GM19023 (cell line): ENCODE measurements at regions not wholly inside any gene's neighbourhood (a gene's known extent, or its start where the extent isn't known, plus 50 kb on each side); places are given as distances from the start of the nearest gene placed in this dataset.

Experiments used
- ATAC-seq: cut with Tn5 transposase; IDR thresholded peaks from one replicate; pipeline ENCODE4 v1.9.1; 2021; ENCODE audit warnings: mild to moderate bottlenecking, moderate library complexity; ENCODE audit not compliant: unreplicated experiment

- no peak for ATAC-seq
Measured at GRCh38 chr14:34072401-34072800, 121.5 kb upstream of the EGLN3 start.

- no peak for ATAC-seq
Measured at GRCh38 chr14:34070917-34071407, 120.1 kb upstream of the EGLN3 start.

- ATAC-seq, result no peak
Measured at GRCh38 chr14:34069854-34070582, 119.1 kb upstream of the EGLN3 start.

DNA sequence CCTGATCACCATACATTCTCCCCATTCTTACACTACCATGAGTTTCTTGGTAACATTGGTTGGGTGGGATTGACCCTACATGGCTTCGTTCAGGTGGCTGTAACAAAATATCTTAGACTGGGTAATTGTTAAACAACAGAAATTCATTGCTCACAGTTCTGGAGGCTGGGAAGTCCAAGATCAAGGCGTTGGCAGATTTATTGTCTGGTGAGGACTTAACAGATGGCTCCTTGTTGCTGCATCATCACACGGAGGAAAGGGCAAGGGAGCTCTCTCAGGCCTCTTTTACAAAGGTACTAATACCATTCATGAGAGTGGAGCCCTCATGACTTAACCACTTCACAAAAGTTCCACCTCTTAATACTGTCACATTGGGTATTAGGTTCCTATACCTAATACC lies 116.7 kb upstream of the EGLN3 start:
- no peak for ATAC-seq

DNA sequence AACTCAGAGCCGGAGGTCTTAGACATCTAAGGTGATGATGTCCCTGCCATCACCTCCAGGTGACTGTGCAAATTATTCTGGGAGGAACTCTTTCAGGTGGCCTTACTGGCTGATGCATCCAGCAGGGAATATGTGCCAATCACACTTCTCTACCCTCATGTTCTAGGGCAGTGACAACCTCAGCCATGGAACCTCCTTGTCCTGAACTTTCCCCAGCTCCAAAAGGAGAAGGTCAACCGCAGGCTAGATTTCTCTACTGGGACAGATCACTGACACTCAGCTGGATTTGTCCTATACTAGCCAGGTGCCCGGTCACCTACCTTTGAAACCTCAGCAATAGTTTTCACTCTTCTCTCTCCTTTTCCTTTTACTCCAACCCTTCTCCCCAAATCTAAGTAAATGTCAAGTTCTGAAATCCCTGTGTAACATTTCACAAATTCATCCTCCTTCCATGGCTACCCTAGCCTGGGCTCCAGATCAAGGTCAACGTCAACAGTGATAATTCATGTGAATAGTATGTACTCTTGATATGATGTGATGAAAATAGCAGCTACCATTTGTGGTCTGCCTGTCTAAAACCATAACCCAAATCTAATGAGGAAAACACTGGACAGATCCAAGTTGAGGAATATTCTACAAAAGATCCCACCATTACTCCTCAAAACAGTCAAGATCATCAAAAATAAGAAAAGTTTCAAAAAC lies 115.0 kb upstream of the EGLN3 start:
- no peak for ATAC-seq

DNA sequence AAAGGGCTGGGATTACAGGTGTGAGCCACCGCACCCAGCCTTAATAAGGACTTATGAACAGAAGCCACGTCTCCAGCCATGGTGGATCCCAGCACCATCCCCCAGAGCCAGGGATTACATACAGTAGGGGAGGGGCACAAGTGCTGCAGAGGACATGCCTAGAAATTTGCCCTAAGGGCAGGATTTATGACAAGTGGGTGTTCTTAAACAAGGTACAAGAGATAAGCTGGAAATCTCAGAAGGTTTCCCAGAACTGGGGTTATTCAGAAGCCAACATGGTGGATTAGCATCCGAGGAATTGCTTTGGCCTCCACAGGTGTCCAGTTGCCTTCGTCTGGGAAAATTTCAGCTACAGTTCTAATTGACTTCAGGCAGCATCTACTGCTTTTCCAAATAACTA lies 114.4 kb upstream of the EGLN3 start:
- ATAC-seq, result no peak

DNA sequence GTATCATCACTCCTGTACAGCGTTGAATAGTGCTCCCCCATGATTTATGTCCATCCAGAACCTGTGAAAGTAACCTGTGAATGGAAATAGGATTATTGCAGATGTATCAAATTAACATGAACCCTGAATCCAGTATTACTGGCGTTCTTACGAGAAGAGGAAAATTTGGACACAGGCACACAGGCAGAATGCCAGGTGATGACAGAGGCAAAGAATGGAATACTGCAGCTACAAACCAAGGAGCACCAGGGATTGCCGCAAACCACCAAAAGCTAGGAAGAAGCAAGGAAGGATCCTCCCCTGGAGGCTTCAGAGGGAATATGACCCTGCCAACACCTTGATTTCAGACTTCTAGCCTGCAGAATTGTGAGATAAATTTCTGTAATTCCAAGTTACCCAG lies 113.5 kb upstream of the EGLN3 start:
- no peak for ATAC-seq

GRCh38 chr14:34063470-34064164 lies 112.7 kb upstream of the EGLN3 start:
- ATAC-seq, result no peak

GRCh38 chr14:34063042-34063441 lies 112.2 kb upstream of the EGLN3 start:
- no peak for ATAC-seq

DNA sequence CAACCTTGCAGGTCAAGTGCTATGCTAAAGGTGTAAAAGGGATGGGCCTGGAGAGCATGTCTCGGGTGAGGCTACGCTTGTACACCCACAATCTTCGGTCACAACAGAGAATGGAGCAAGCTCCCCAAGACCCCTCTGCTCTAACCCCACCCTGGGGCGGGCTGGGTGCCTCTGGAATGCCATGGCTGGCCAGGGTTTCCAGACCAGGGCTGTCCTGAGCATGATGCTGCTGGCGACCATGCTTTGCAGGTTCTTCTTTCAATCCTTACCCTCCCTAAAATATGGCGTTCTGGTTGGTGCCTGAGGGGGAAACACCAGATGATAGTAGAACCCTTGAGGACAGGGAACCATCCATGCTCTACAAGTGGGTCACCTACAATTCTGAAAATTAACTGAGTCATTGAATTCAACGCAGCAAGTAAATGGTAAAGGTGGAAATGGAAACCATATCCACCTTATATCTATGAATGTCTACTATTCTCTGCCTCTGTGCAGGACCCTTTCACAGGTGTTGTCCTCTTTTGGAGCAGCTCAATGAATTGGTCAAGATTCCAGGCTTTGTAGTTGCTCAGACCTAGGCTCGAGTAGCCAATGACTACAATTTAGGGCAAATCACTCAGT lies 111.6 kb upstream of the EGLN3 start:
- no peak for ATAC-seq

- peak; percentile 24 for ATAC-seq
Measured at GRCh38 chr14:34060651-34060999, 109.8 kb upstream of the EGLN3 start.

- peak; percentile 90 for ATAC-seq
Measured at GRCh38 chr14:34059925-34060650, 109.2 kb upstream of the EGLN3 start.

- no peak for ATAC-seq
Measured at GRCh38 chr14:34059037-34059924, 108.4 kb upstream of the EGLN3 start.

GRCh38 chr14:34058510-34058909 lies 107.6 kb upstream of the EGLN3 start:
- ATAC-seq, result no peak

DNA sequence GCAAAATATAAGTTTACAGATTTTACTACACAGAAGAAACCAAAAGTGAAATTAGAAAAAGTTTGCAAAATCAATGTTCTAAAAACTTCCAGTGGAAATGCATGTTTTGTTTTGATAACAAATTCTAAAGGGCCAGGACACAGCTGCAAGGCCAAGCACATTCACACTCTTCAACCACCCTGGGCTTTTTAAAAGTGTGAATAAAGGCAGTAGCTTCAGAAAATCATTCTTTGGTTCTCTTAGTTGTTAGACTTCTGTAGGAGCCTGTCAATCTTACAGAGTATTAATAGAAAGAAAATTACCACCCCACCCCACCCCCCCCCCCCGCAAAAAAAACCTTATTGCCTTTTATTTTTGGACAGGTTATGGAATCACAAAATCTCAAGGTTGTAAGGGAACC lies 105.2 kb upstream of the EGLN3 start:
- ATAC-seq, result no peak

GRCh38 chr14:34055157-34055950 lies 104.5 kb upstream of the EGLN3 start:
- ATAC-seq, result no peak

- ATAC-seq, result no peak
Measured at GRCh38 chr14:34053666-34054065, 102.8 kb upstream of the EGLN3 start.

- no peak for ATAC-seq
Measured at GRCh38 chr14:34052658-34053014, 101.8 kb upstream of the EGLN3 start.
